ENCODE measurements at regions not wholly inside any gene's neighbourhood (a gene's known extent, or its start where the extent isn't known, plus 50 kb on each side); places are given as distances from the start of the nearest gene placed in this dataset.

GRCh38 chr4:100894339-100894870 is 376.6 kb upstream of the EMCN start (continued):
- TF ChIP-seq ZBTB33 (IDR thresholded peaks at IDR 0.05; ENCODE audit: borderline replicate concordance, low read depth), result no peak

- DNase-seq, result no peak
- no peak overlapping the region for H3K4me2 ChIP-seq
- 0 out of 2 replicates have a peak, but pooled peaks cover 2% of the 10 kb centered on the region for H3K9me3 ChIP-seq
- TF ChIP-seq MEF2A (IDR thresholded peaks at IDR 0.05; ENCODE audit: borderline replicate concordance, low read depth) (no peak), GABPA (IDR thresholded peaks at IDR 0.05; ENCODE audit: low read depth) (no peak), ZBTB33 (IDR thresholded peaks at IDR 0.05; ENCODE audit: borderline replicate concordance, low read depth) (no peak), SIN3A (IDR thresholded peaks at IDR 0.05; ENCODE audit: borderline replicate concordance, low read depth, low read length) (no peak), JUND (IDR thresholded peaks at IDR 0.05) (no peak), RFX5 (IDR thresholded peaks at IDR 0.05; ENCODE audit: low read length) (no peak), NRF1 (IDR thresholded peaks at IDR 0.05; ENCODE audit: low read depth, low read length) (no peak), TCF12 (IDR thresholded peaks at IDR 0.05) (no peak), RAD21 (IDR thresholded peaks at IDR 0.05; ENCODE audit: low read length) (no peak), CHD2 (IDR thresholded peaks at IDR 0.05; ENCODE audit: low read length, partially characterized antibody) (no peak), RXRA (IDR thresholded peaks at IDR 0.05; ENCODE audit: borderline replicate concordance, low read depth) (no peak), FOXJ3 (CRISPR knock-in tag; IDR thresholded peaks at IDR 0.05) (no peak), USF2 (IDR thresholded peaks at IDR 0.05; ENCODE audit: borderline replicate concordance, low read depth, low read length) (no peak), USF1 (IDR thresholded peaks at IDR 0.05; ENCODE audit: borderline replicate concordance, low read depth) (no peak), RCOR1 (IDR thresholded peaks at IDR 0.05; ENCODE audit: low read length) (no peak), EZH2phosphoT487 (IDR thresholded peaks at IDR 0.05; ENCODE audit: borderline replicate concordance, low read depth) (no peak), IRF3 (IDR thresholded peaks at IDR 0.05; ENCODE audit: low read depth, low read length) (no peak)
- CTCF ChIA-PET, result no interaction called here
- H3K27me3 ChIP-seq (ENCODE audit: insufficient read depth), result no peaks in the 10 kb centered on the region
- no peaks in the 10 kb centered on the region for H3K79me2 ChIP-seq (ENCODE audit: insufficient read depth)
- no peak overlapping the region for H3K27ac ChIP-seq (ENCODE audit: low read depth in 2 of 2, low read length in 1 of 2)
- H2AFZ ChIP-seq (ENCODE audit: low read depth), result no peak overlapping the region
- no peaks in the 10 kb centered on the region for H3K4me1 ChIP-seq (ENCODE audit: control insufficient read depth in 1 of 2, insufficient read depth in 2 of 2, low read depth in 1 of 2, low read length in 1 of 2)
- no peak overlapping the region for H3K9ac ChIP-seq
- POLR2A ChIA-PET, result no interaction called here
- WGBS (ENCODE audit: low lambda C conversion rate), result 48% methylated on average over 2 of the region's 2 CpGs
- no peaks in the 10 kb centered on the region for H4K20me1 ChIP-seq (ENCODE audit: insufficient read depth)
- H3F3A ChIP-seq (replicated peaks; ENCODE audit: insufficient read depth), result no peaks in the 10 kb centered on the region
- no peaks in the 10 kb centered on the region for H3K36me3 ChIP-seq (replicated peaks in 1 of 2; ENCODE audit: control insufficient read depth in 1 of 2, insufficient read depth in 2 of 2, low read length in 1 of 2)
- H3K9me2 ChIP-seq, result no peaks in the 10 kb centered on the region
- no peak overlapping the region for H3K4me3 ChIP-seq (ENCODE audit: low read depth in 2 of 2, low read length in 1 of 2)
Measured at GRCh38 chr4:100891808-100892207, 374.0 kb upstream of the EMCN start.

Measured in SK-N-SH (cell line).